OCI-LY7 (cell line): ENCODE measurements at regions not wholly inside any gene's neighbourhood (a gene's known extent, or its start where the extent isn't known, plus 50 kb on each side); places are given as distances from the start of the nearest gene placed in this dataset.

Source experiments
- EZH2phosphoT487 ChIP-seq: fragments of 200-600 bp; sonication (generic); IDR thresholded peaks from 2 replicates; pipeline ENCODE4 v1.6.1; 2018; ENCODE audit warnings: low read depth, borderline replicate concordance, mild to moderate bottlenecking, mixed run types, antibody characterized with exemption, low read length, moderate library complexity, mixed read lengths
- TF ChIP-seq, protein P1 (sequence below): fragments of 200-600 bp; sonication (generic); conservative IDR thresholded peaks from 2 replicates; pipeline ENCODE4 v1.5.1; 2014; ENCODE audit warnings: mild to moderate bottlenecking, antibody characterized with exemption, low read length, moderate library complexity, mixed read lengths

DNA sequence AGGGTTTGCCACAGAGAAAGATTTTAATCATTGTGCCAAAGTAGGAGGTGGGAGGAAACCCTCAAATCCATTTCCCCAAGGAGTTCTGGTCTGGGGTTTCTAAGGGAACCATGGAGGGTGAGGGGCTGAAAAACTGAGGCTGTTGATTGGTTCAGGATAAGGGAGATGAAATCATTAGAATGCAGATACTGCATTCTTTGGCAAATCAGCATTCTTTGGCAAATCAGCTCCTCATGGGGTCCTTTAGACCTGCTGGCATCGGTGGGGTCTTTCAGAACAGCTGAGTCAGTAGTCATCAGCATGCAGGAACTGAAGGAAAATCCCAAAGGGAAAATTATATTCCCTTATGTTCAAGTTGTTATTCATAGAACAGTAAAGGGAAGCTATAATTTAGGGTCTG, 585.5 kb downstream of the ISL1 start:
- TF ChIP-seq, protein P1, sequence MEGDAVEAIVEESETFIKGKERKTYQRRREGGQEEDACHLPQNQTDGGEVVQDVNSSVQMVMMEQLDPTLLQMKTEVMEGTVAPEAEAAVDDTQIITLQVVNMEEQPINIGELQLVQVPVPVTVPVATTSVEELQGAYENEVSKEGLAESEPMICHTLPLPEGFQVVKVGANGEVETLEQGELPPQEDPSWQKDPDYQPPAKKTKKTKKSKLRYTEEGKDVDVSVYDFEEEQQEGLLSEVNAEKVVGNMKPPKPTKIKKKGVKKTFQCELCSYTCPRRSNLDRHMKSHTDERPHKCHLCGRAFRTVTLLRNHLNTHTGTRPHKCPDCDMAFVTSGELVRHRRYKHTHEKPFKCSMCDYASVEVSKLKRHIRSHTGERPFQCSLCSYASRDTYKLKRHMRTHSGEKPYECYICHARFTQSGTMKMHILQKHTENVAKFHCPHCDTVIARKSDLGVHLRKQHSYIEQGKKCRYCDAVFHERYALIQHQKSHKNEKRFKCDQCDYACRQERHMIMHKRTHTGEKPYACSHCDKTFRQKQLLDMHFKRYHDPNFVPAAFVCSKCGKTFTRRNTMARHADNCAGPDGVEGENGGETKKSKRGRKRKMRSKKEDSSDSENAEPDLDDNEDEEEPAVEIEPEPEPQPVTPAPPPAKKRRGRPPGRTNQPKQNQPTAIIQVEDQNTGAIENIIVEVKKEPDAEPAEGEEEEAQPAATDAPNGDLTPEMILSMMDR = no peak
- TF ChIP-seq EZH2phosphoT487 = no peak
